ENCODE measurements at regions not wholly inside any gene's neighbourhood (a gene's known extent, or its start where the extent isn't known, plus 50 kb on each side); places are given as distances from the start of the nearest gene placed in this dataset.

GRCh38 chr19:31694761-31695160 lies 345.5 kb upstream of the TSHZ3 start:
- TF ChIP-seq, protein P1, sequence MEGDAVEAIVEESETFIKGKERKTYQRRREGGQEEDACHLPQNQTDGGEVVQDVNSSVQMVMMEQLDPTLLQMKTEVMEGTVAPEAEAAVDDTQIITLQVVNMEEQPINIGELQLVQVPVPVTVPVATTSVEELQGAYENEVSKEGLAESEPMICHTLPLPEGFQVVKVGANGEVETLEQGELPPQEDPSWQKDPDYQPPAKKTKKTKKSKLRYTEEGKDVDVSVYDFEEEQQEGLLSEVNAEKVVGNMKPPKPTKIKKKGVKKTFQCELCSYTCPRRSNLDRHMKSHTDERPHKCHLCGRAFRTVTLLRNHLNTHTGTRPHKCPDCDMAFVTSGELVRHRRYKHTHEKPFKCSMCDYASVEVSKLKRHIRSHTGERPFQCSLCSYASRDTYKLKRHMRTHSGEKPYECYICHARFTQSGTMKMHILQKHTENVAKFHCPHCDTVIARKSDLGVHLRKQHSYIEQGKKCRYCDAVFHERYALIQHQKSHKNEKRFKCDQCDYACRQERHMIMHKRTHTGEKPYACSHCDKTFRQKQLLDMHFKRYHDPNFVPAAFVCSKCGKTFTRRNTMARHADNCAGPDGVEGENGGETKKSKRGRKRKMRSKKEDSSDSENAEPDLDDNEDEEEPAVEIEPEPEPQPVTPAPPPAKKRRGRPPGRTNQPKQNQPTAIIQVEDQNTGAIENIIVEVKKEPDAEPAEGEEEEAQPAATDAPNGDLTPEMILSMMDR (optimal IDR thresholded peaks at IDR 0.05 in 1 of 3, IDR thresholded peaks at IDR 0.05 in 1 of 3, conservative IDR thresholded peaks at IDR 0.05 in 1 of 3; ENCODE audit: extremely low read depth in 1 of 3, insufficient read depth in 2 of 3, low read length in 3 of 3), result no peak
- TF ChIP-seq EZH2 (IDR thresholded peaks at IDR 0.05; ENCODE audit: low read length), result no peak

All from keratinocyte (primary cell).